22Rv1 (cell line): ENCODE measurements at regions not wholly inside any gene's neighbourhood (a gene's known extent, or its start where the extent isn't known, plus 50 kb on each side); places are given as distances from the start of the nearest gene placed in this dataset.

Source experiments
- H3K27ac ChIP-seq: fragments of 450-650 bp; 2 replicates; pipeline ENCODE4 v1.5.1; 2017
- CTCF ChIP-seq: fragments of 450-650 bp; IDR thresholded peaks from 2 replicates; pipeline ENCODE4 v1.5.1; 2017; ENCODE audit warnings: mild to moderate bottlenecking
- ZFX ChIP-seq: fragments of 450-650 bp; IDR thresholded peaks from 2 replicates; pipeline ENCODE4 v1.6.1; 2017; ENCODE audit warnings: antibody characterized with exemption, borderline replicate concordance

- TF ChIP-seq ZFX, result no peak
- no peak for TF ChIP-seq CTCF
- no peak overlapping the region for H3K27ac ChIP-seq
Measured at GRCh38 chr5:171628633-171628974, 157.0 kb upstream of the SMIM23 start.

- no peak for TF ChIP-seq ZFX
- TF ChIP-seq CTCF, result no peak
- no peak overlapping the region for H3K27ac ChIP-seq
Measured at GRCh38 chr5:171629221-171629620, 156.4 kb upstream of the SMIM23 start.

GRCh38 chr5:171629628-171630349, 155.8 kb upstream of the SMIM23 start:
- TF ChIP-seq ZFX, result no peak
- peak; percentile 52 for TF ChIP-seq CTCF
- no peak overlapping the region for H3K27ac ChIP-seq

DNA sequence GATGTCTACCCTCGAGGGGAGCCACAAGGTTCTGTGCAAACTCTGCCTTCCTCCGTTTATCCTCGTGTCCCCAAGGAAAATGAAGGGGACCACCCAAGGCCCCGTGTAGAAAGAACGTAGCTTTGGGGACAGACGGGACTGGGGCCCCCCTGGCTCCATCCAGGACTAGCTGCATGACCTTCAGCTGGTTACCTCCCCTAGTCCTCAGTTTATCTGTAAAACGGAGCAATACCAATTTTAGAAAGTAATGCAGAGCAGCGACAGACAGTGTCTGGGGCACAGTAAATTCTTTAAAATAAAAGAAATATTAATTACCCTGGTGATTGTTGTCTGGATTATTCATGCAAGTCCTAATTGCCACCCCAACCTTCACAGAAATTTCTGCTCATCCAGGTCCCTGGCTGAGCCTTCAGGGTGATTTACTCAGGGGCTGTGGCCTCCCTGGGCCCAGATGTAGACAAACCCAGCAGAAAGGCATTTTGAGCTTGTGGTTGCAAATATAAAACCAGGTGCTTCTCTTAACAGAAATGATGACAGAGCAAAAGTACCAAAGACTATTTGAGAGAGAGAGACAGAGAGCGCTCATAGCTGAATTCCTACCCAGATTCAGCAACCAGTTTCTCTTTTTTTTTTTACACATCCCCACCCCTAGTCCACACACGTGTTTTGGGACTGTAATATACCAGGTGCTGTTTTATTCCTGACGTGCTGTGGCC, 155.1 kb upstream of the SMIM23 start:
- no peak overlapping the region for H3K27ac ChIP-seq
- TF ChIP-seq CTCF, result no peak
- no peak for TF ChIP-seq ZFX

DNA sequence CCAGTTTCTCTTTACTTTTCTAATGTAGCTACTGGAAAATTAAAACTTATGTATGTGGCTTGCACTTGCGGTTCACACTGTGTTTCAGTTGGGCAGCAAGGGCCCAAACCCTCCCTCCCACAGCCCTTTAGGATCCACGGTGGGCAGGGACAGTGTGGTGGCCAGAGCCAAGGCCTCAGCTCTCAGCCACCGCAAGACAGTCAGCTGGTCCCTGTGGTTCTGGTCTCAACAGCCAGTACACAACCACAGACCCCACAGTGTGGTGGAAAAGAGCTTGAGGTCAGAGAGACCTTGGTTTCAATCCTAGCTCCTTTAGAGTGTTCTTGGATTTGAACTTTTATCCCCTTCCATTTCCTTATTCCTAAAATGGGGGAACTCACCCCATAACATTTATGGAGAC, 153.0 kb upstream of the SMIM23 start:
- no peak overlapping the region for H3K27ac ChIP-seq
- TF ChIP-seq CTCF (no peak), ZFX (no peak)

- no peak for TF ChIP-seq CTCF
- TF ChIP-seq ZFX, result no peak
- no peak overlapping the region for H3K27ac ChIP-seq
Measured at GRCh38 chr5:171633776-171634470, 151.7 kb upstream of the SMIM23 start.

- H3K27ac ChIP-seq, result no peak overlapping the region
- TF ChIP-seq ZFX, result no peak
- no peak for TF ChIP-seq CTCF
Measured at GRCh38 chr5:171634511-171634910, 151.1 kb upstream of the SMIM23 start.
